ENCODE measurements at regions not wholly inside any gene's neighbourhood (a gene's known extent, or its start where the extent isn't known, plus 50 kb on each side); places are given as distances from the start of the nearest gene placed in this dataset.

DNA sequence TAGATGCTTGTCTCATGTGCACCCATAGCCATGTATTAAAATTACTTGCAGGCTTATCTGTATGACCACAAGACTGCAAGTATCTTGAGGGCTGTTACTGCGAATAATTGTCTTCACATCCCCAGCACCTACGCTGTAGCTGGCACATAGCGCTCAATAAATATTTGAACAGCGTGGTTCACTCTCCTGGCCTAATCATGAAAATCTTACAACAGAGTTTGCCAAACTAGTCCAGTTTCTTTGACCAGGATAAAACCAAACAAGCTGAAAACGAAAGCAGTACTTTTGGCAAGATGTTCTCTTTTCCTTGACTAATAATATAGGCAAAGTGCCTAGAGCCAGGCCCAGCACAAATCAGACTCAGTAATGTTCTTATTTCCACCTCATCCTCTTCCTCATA is 106.7 kb downstream of the RPS29 start:
- H3K27ac Mint-ChIP-seq (ENCODE audit: unreplicated experiment) = no peak overlapping the region
- DNase-seq (ENCODE audit: low spot score) = no peak
- H3K4me1 Mint-ChIP-seq (ENCODE audit: low read depth) = no peaks in the 10 kb centered on the region
- H3K27me3 Mint-ChIP-seq (ENCODE audit: low read depth) = peaks cover 30% of the 10 kb centered on the region
- no peaks in the 10 kb centered on the region for H3K36me3 Mint-ChIP-seq (ENCODE audit: low read depth)
- no peak overlapping the region for H3K4me3 Mint-ChIP-seq (ENCODE audit: unreplicated experiment)
- TF ChIP-seq, protein P1, sequence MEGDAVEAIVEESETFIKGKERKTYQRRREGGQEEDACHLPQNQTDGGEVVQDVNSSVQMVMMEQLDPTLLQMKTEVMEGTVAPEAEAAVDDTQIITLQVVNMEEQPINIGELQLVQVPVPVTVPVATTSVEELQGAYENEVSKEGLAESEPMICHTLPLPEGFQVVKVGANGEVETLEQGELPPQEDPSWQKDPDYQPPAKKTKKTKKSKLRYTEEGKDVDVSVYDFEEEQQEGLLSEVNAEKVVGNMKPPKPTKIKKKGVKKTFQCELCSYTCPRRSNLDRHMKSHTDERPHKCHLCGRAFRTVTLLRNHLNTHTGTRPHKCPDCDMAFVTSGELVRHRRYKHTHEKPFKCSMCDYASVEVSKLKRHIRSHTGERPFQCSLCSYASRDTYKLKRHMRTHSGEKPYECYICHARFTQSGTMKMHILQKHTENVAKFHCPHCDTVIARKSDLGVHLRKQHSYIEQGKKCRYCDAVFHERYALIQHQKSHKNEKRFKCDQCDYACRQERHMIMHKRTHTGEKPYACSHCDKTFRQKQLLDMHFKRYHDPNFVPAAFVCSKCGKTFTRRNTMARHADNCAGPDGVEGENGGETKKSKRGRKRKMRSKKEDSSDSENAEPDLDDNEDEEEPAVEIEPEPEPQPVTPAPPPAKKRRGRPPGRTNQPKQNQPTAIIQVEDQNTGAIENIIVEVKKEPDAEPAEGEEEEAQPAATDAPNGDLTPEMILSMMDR (IDR thresholded peaks at IDR 0.05) = no peak
- peaks cover 10% of the 10 kb centered on the region for H3K9me3 Mint-ChIP-seq (ENCODE audit: low read depth)

DNA sequence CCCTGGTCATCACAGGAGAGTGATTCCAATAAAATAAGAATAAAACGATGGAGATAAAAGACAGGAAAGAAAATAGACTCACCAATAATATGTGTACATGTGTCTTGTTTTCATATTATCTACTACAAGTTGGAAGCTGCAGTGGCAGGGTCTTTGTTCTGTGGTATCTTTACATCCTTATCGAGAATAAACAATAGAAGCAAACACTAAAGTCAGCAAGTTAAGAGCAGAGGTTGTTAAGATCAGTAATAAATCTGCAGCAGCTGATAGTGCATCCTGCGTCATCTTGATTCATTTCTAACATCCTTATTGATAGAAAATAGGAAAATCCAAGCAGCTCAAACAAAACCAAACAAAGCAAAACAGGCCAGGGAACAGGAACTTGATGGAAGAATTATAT is 107.4 kb downstream of the RPS29 start:
- Mint-ChIP-seq H3K9me3 (ENCODE audit: low read depth) (peaks cover 10% of the 10 kb centered on the region), H3K27me3 (ENCODE audit: low read depth) (peaks cover 25% of the 10 kb centered on the region), H3K4me3 (ENCODE audit: unreplicated experiment) (no peak overlapping the region), H3K27ac (ENCODE audit: unreplicated experiment) (no peak overlapping the region), H3K36me3 (ENCODE audit: low read depth) (no peaks in the 10 kb centered on the region), H3K4me1 (ENCODE audit: low read depth) (no peaks in the 10 kb centered on the region)
- TF ChIP-seq, protein P1 (IDR thresholded peaks at IDR 0.05) = no peak
- DNase-seq (ENCODE audit: low spot score) = no peak

DNA sequence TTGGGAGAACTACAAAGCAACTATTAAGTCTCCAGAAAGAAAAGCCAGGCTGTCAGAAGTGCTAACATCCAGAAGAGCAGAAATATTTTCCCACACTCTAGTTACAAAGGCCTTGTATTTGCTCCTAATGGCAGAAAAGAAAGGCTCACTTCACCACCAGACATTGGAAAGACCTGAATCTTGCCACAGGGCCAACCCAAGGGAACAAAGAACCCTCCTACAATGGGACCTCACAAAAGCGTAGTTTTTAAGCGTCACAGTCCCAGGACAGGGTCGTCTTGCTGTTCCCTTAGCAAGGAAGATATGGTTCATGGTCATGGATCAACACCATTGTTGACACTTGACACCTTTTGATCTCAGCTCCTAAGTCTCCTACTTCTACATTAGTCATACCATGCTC is 119.1 kb downstream of the RPS29 start:
- no peak overlapping the region for H3K27ac Mint-ChIP-seq (ENCODE audit: unreplicated experiment)
- no peak for DNase-seq (ENCODE audit: low spot score)
- peaks cover 5% of the 10 kb centered on the region for H3K9me3 Mint-ChIP-seq (ENCODE audit: low read depth)
- H3K36me3 Mint-ChIP-seq (ENCODE audit: low read depth) = no peaks in the 10 kb centered on the region
- peaks cover 40% of the 10 kb centered on the region for H3K27me3 Mint-ChIP-seq (ENCODE audit: low read depth)
- no peaks in the 10 kb centered on the region for H3K4me1 Mint-ChIP-seq (ENCODE audit: low read depth)
- TF ChIP-seq, protein P1 (IDR thresholded peaks at IDR 0.05) = no peak
- no peak overlapping the region for H3K4me3 Mint-ChIP-seq (ENCODE audit: unreplicated experiment)

DNA sequence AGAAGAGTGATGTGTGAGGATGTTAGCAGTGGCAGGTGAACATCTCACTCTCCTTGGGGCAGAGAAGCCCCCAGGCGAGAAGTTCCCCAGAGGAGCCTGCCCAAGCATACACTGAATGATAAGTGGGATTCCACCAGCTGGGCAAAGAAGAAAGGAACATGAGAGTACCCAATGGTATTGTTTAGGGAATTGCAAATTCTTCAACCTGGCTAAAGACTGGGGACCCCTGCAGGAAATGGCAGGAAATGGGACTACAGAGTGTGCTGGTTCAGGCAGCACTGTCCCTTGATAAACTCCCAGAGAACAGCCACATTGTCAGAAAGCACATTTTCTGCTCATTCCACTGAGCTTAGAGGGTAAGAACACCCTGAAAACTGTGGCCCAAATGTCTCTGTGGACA is 121.3 kb downstream of the RPS29 start:
- Mint-ChIP-seq H3K4me1 (ENCODE audit: low read depth) (no peaks in the 10 kb centered on the region), H3K27ac (ENCODE audit: unreplicated experiment) (no peak overlapping the region), H3K36me3 (ENCODE audit: low read depth) (no peaks in the 10 kb centered on the region), H3K4me3 (ENCODE audit: unreplicated experiment) (no peak overlapping the region), H3K27me3 (ENCODE audit: low read depth) (peaks cover 40% of the 10 kb centered on the region), H3K9me3 (ENCODE audit: low read depth) (peaks cover 5% of the 10 kb centered on the region)
- no peak for DNase-seq (ENCODE audit: low spot score)
- TF ChIP-seq, protein P1 (IDR thresholded peaks at IDR 0.05) = peak; percentile 49

DNA sequence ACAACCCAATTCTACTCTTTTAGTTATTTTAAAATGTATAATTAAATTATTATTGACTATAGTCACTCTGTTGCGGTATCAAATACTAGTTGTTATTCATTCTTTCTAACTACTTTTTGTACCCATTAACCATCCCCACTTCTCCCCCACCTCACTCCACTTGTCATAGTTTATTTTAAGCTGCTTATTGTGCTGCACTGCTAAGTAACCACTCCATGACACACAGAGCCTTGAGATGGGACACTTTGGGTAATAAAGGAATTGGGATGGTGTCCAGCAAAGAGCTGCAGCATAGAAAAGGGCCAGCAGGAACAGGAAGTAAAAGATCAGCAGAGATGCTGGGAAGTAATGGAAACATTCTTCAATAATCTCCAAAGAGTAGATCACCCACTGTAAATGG is 123.0 kb downstream of the RPS29 start:
- no peak for DNase-seq (ENCODE audit: low spot score)
- Mint-ChIP-seq H3K27ac (ENCODE audit: unreplicated experiment) (no peak overlapping the region), H3K27me3 (ENCODE audit: low read depth) (peaks cover 45% of the 10 kb centered on the region), H3K36me3 (ENCODE audit: low read depth) (no peaks in the 10 kb centered on the region), H3K4me1 (ENCODE audit: low read depth) (no peaks in the 10 kb centered on the region), H3K4me3 (ENCODE audit: unreplicated experiment) (no peak overlapping the region), H3K9me3 (ENCODE audit: low read depth) (no peaks in the 10 kb centered on the region)
- TF ChIP-seq, protein P1 (IDR thresholded peaks at IDR 0.05) = no peak

Measured in chondrocyte (in vitro differentiated cells).